GM19467 (cell line): ENCODE measurements at regions not wholly inside any gene's neighbourhood (a gene's known extent, or its start where the extent isn't known, plus 50 kb on each side); places are given as distances from the start of the nearest gene placed in this dataset.
"Not testable (repeated sequence)": the region's sequence is repeated elsewhere in the genome, so short reads cannot be mapped to it uniquely, and the experiment has no call there.

Experiments
- ATAC-seq: cut with Tn5 transposase; IDR thresholded peaks from one replicate; pipeline ENCODE4 v1.9.1; 2021; ENCODE audit warnings: mild to moderate bottlenecking, moderate library complexity; ENCODE audit not compliant: unreplicated experiment

- ATAC-seq, result no peak
Measured at GRCh38 chr5:98243972-98244371, 529.5 kb upstream of the RGMB start.

- no peak for ATAC-seq
Measured at GRCh38 chr5:98248949-98249348, 524.5 kb upstream of the RGMB start.

GRCh38 chr5:98258939-98259338 is 514.5 kb upstream of the RGMB start:
- no peak for ATAC-seq

GRCh38 chr5:98259595-98259994 is 513.9 kb upstream of the RGMB start:
- ATAC-seq, result no peak

GRCh38 chr5:98263084-98263483 is 510.4 kb upstream of the RGMB start:
- no peak for ATAC-seq

- ATAC-seq, result no peak
Measured at GRCh38 chr5:98268162-98268860, 505.2 kb upstream of the RGMB start.

- no peak for ATAC-seq
Measured at GRCh38 chr5:98275980-98276379, 497.5 kb upstream of the RGMB start.

- no peak for ATAC-seq
Measured at GRCh38 chr5:98282521-98282920, 490.9 kb upstream of the RGMB start.

GRCh38 chr5:98292496-98292895 is 481.0 kb upstream of the RGMB start:
- no peak for ATAC-seq

- no peak for ATAC-seq
Measured at GRCh38 chr5:98296426-98296825, 477.0 kb upstream of the RGMB start.

- ATAC-seq, result no peak
Measured at GRCh38 chr5:98299435-98299834, 474.0 kb upstream of the RGMB start.

- ATAC-seq, result no peak
Measured at GRCh38 chr5:98301547-98301946, 471.9 kb upstream of the RGMB start.

GRCh38 chr5:98307811-98308210 is 465.7 kb upstream of the RGMB start:
- ATAC-seq, result no peak

- no peak for ATAC-seq
Measured at GRCh38 chr5:98308231-98308630, 465.2 kb upstream of the RGMB start.

GRCh38 chr5:98308960-98309359 is 464.5 kb upstream of the RGMB start:
- ATAC-seq, result no peak

- ATAC-seq, result peak; percentile 74
Measured at GRCh38 chr5:98309785-98310598, 463.5 kb upstream of the RGMB start.

- ATAC-seq, result no peak
Measured at GRCh38 chr5:98314292-98314691, 459.2 kb upstream of the RGMB start.

GRCh38 chr5:98318386-98318785 is 455.1 kb upstream of the RGMB start:
- ATAC-seq, result no peak

- no peak for ATAC-seq
Measured at GRCh38 chr5:98319299-98320011, 454.0 kb upstream of the RGMB start.

GRCh38 chr5:98320343-98320742 is 453.1 kb upstream of the RGMB start:
- no peak for ATAC-seq

GRCh38 chr5:98321361-98321760 is 452.1 kb upstream of the RGMB start:
- no peak for ATAC-seq

GRCh38 chr5:98325187-98325586 is 448.3 kb upstream of the RGMB start:
- ATAC-seq, result not testable (repeated sequence)
